ENCODE measurements at regions not wholly inside any gene's neighbourhood (a gene's known extent, or its start where the extent isn't known, plus 50 kb on each side); places are given as distances from the start of the nearest gene placed in this dataset.
A peak's percentile ranks its signal among the peaks of the same experiment; 100 is the strongest.
"Not testable (repeated sequence)": the region's sequence is repeated elsewhere in the genome, so short reads cannot be mapped to it uniquely, and the experiment has no call there.

DNA sequence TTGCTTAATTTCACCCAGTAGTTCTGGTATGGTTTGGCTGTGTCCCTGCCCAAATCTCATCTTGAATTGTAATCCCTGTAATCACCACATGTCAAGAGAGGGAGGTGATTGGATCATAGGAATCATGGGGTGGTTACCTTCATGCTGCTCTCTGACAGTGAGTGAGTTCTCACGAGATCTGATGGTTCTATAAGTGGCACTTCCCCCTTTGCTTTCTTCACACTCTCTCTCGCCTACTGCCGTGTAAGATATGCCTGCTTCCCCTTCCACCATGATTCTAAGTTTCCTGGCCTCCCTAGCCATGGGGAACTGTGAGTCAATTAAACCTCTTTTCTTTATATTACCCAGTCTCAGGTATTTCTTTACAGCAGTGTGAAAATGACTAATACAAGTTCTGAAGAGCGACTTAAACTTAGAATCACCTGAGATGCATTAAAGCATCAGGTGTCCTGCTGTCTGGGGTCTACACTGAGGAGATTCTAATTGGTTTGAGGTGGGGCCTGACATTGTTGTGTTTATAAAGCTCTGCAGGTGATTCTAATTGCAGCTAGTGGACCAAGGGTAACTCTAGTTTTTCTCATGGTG lies 82.1 kb upstream of the DTNBP1 start:
- TF ChIP-seq, protein P1, sequence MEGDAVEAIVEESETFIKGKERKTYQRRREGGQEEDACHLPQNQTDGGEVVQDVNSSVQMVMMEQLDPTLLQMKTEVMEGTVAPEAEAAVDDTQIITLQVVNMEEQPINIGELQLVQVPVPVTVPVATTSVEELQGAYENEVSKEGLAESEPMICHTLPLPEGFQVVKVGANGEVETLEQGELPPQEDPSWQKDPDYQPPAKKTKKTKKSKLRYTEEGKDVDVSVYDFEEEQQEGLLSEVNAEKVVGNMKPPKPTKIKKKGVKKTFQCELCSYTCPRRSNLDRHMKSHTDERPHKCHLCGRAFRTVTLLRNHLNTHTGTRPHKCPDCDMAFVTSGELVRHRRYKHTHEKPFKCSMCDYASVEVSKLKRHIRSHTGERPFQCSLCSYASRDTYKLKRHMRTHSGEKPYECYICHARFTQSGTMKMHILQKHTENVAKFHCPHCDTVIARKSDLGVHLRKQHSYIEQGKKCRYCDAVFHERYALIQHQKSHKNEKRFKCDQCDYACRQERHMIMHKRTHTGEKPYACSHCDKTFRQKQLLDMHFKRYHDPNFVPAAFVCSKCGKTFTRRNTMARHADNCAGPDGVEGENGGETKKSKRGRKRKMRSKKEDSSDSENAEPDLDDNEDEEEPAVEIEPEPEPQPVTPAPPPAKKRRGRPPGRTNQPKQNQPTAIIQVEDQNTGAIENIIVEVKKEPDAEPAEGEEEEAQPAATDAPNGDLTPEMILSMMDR (IDR thresholded peaks at IDR 0.05; ENCODE audit: unreplicated experiment): peak; percentile 6

DNA sequence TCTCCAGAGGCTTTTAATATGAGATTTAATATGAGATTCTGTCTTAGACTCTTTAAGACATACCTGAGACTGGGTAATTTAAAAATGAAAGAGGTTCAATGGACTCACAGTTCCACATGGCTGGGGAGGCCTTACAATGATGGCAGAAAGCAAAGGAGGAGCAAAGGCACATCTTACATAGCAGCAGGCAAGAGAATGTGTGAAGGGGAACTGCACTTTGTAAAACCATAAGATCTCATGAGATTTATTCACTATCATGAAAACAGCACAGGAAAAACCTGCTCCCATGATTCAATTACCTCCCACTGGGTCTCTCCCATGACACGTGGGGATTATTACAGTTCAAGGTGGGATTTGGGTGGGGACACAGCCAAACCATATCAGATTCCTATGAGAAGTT lies 79.2 kb upstream of the DTNBP1 start:
- H3K36me3 Mint-ChIP-seq (ENCODE audit: insufficient read depth); DNase-seq (ENCODE audit: low spot score, unreplicated experiment); H3K27ac Mint-ChIP-seq; H3K27me3 Mint-ChIP-seq; H3K4me3 Mint-ChIP-seq (ENCODE audit: low read depth); H3K4me1 Mint-ChIP-seq (ENCODE audit: low read depth): not testable (repeated sequence)
- peaks cover 22% of the 10 kb centered on the region for H3K9me3 Mint-ChIP-seq (ENCODE audit: low read depth)

More for the DNA sequence above, 82.1 kb upstream of the DTNBP1 start:
- Mint-ChIP-seq H3K4me3 (ENCODE audit: low read depth) (no peak overlapping the region), H3K36me3 (ENCODE audit: insufficient read depth) (no peaks in the 10 kb centered on the region), H3K4me1 (ENCODE audit: low read depth) (peaks cover 7% of the 10 kb centered on the region), H3K27me3 (peaks cover 5% of the 10 kb centered on the region), H3K27ac (no peak overlapping the region), H3K9me3 (ENCODE audit: low read depth) (peaks cover 18% of the 10 kb centered on the region)
- no peak for DNase-seq (ENCODE audit: low spot score, unreplicated experiment)

DNA sequence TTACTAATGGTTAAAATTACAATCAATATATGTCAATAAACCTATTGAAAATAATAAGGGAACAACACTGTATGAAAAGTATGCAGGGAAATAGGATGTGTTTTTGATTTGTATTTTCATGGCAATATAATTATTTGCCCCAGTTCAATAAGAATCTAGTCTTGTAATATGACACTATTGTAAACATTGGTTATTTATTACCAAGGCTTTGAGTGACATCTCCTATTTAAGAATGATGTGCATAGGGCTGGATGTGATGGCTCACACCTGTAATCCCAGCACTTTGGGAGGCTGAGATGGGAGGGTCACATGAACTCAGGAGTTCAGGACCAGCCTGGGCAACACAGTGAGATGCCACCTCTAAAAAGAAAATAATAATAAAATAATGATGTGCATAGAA lies 78.6 kb upstream of the DTNBP1 start:
- Mint-ChIP-seq H3K4me1 (ENCODE audit: low read depth) (peaks cover 6% of the 10 kb centered on the region), H3K9me3 (ENCODE audit: low read depth) (peaks cover 22% of the 10 kb centered on the region), H3K27me3 (no peaks in the 10 kb centered on the region), H3K27ac (no peak overlapping the region), H3K36me3 (ENCODE audit: insufficient read depth) (no peaks in the 10 kb centered on the region), H3K4me3 (ENCODE audit: low read depth) (no peak overlapping the region)
- no peak for DNase-seq (ENCODE audit: low spot score, unreplicated experiment)
- TF ChIP-seq, protein P1 (IDR thresholded peaks at IDR 0.05; ENCODE audit: unreplicated experiment): no peak

DNA sequence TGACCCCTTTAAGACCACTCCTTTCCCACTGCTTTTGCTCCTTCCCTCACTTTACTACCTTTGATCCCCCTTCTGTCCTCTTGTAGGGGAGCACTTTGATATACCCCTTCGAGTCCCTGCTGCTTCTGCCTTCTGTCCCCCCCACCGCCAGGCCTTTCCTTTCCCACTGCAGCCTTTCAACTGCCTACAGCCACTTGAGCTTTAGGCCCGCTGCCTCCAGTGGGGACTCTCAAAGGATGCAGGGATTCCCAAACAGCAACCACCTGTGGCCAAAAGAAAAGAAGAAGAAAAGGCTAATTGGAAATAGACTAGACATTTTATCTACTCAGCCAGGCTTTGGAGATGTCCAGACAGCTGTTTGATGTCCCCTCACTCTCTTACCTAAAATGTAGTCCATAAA lies 77.0 kb upstream of the DTNBP1 start:
- H3K36me3 Mint-ChIP-seq (ENCODE audit: insufficient read depth): no peaks in the 10 kb centered on the region
- DNase-seq (ENCODE audit: low spot score, unreplicated experiment): no peak
- TF ChIP-seq, protein P1 (IDR thresholded peaks at IDR 0.05; ENCODE audit: unreplicated experiment): no peak
- H3K9me3 Mint-ChIP-seq (ENCODE audit: low read depth): peaks cover 20% of the 10 kb centered on the region
- no peak overlapping the region for H3K27ac Mint-ChIP-seq
- H3K27me3 Mint-ChIP-seq: no peaks in the 10 kb centered on the region
- H3K4me1 Mint-ChIP-seq (ENCODE audit: low read depth): peaks cover 17% of the 10 kb centered on the region
- H3K4me3 Mint-ChIP-seq (ENCODE audit: low read depth): no peak overlapping the region

DNA sequence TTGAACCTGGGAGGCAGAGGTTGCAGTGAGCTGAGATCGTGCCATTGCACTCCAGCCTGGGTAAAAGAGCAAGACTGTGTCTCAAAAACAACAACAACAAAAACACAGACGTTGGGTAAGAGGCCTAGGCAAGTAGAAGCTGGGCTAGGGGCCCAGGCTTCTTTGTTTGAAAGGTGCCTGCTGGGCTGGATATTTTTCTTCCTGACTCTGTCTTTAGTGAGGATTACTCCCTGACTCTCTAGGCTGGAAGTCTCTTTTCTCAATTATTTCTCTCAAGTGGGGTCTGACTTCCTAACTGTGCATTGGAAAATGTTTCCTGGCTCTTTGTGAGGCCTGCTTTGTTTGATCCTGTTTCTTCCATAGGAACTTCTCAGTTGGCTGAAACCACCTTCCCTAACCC lies 76.5 kb upstream of the DTNBP1 start:
- Mint-ChIP-seq H3K4me1 (ENCODE audit: low read depth) (peaks cover 21% of the 10 kb centered on the region), H3K27me3 (no peaks in the 10 kb centered on the region), H3K4me3 (ENCODE audit: low read depth) (no peak overlapping the region), H3K9me3 (ENCODE audit: low read depth) (peaks cover 18% of the 10 kb centered on the region), H3K27ac (no peak overlapping the region), H3K36me3 (ENCODE audit: insufficient read depth) (no peaks in the 10 kb centered on the region)
- TF ChIP-seq, protein P1 (IDR thresholded peaks at IDR 0.05; ENCODE audit: unreplicated experiment): no peak
- no peak for DNase-seq (ENCODE audit: low spot score, unreplicated experiment)

DNA sequence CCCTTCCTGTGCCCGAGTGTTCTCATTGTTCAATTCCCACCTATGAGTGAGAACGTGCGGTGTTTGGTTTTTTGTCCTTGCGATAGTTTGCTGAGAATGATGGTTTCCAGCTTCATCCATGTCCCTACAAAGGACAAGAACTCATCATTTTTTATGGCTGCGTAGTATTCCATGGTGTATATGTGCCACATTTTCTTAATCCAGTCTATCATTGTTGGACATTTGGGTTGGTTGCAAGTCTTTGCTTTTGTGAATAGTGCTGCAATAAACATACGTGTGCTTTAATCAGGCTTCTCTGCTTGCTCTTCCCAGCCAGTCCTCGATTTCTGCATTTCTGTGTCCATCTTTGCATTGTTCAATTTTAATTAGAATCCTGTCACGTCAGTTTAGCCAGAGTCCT lies 75.4 kb upstream of the DTNBP1 start:
- H3K27ac Mint-ChIP-seq; H3K27me3 Mint-ChIP-seq; H3K36me3 Mint-ChIP-seq (ENCODE audit: insufficient read depth); DNase-seq (ENCODE audit: low spot score, unreplicated experiment); H3K4me3 Mint-ChIP-seq (ENCODE audit: low read depth): not testable (repeated sequence)
- peaks cover 29% of the 10 kb centered on the region for H3K4me1 Mint-ChIP-seq (ENCODE audit: low read depth)
- H3K9me3 Mint-ChIP-seq (ENCODE audit: low read depth): peaks cover 13% of the 10 kb centered on the region
